Glomerular endothelial cell (primary cell): ENCODE measurements at regions not wholly inside any gene's neighbourhood (a gene's known extent, or its start where the extent isn't known, plus 50 kb on each side); places are given as distances from the start of the nearest gene placed in this dataset.
A peak's percentile ranks its signal among the peaks of the same experiment; 100 is the strongest.
"Not testable (repeated sequence)": the region's sequence is repeated elsewhere in the genome, so short reads cannot be mapped to it uniquely, and the experiment has no call there.

Experiments
- DNase-seq: peaks from one replicate; pipeline ENCODE4 v3.0.0-alpha.2; 2011; ENCODE audit warnings: low read depth, low spot score; ENCODE audit errors: extremely low read depth

GRCh38 chr3:144499001-144499930 lies 527.6 kb downstream of the DIPK2A start:
- DNase-seq = peak; percentile 31

- no peak for DNase-seq
Measured at GRCh38 chr3:144501467-144501866, 529.8 kb downstream of the DIPK2A start.

GRCh38 chr3:144502402-144502801 lies 530.8 kb downstream of the DIPK2A start:
- no peak for DNase-seq

- DNase-seq = not testable (repeated sequence)
Measured at GRCh38 chr3:144506375-144506774, 534.8 kb downstream of the DIPK2A start.

GRCh38 chr3:144511346-144511745 lies 539.7 kb downstream of the DIPK2A start:
- DNase-seq = no peak

- DNase-seq = no peak
Measured at GRCh38 chr3:144516026-144516425, 544.4 kb downstream of the DIPK2A start.

- no peak for DNase-seq
Measured at GRCh38 chr3:144516589-144516988, 545.0 kb downstream of the DIPK2A start.

- no peak for DNase-seq
Measured at GRCh38 chr3:144521131-144521530, 549.5 kb downstream of the DIPK2A start.

- DNase-seq = no peak
Measured at GRCh38 chr3:144522456-144522855, 550.8 kb downstream of the DIPK2A start.

GRCh38 chr3:144523396-144523795 lies 551.8 kb downstream of the DIPK2A start:
- no peak for DNase-seq

GRCh38 chr3:144524531-144524930 lies 552.9 kb downstream of the DIPK2A start:
- no peak for DNase-seq

GRCh38 chr3:144529566-144529965 lies 557.9 kb downstream of the DIPK2A start:
- DNase-seq = no peak

- no peak for DNase-seq
Measured at GRCh38 chr3:144544871-144545270, 573.2 kb downstream of the DIPK2A start.

GRCh38 chr3:144546539-144546938 lies 574.9 kb downstream of the DIPK2A start:
- no peak for DNase-seq

GRCh38 chr3:144548346-144548745 lies 576.7 kb downstream of the DIPK2A start:
- no peak for DNase-seq

- DNase-seq = no peak
Measured at GRCh38 chr3:144549166-144549565, 577.5 kb downstream of the DIPK2A start.

GRCh38 chr3:144552346-144553057 lies 580.9 kb downstream of the DIPK2A start:
- no peak for DNase-seq

GRCh38 chr3:144553301-144553700 lies 581.7 kb downstream of the DIPK2A start:
- no peak for DNase-seq

- no peak for DNase-seq
Measured at GRCh38 chr3:144554889-144555288, 583.3 kb downstream of the DIPK2A start.

- no peak for DNase-seq
Measured at GRCh38 chr3:144556392-144556791, 584.8 kb downstream of the DIPK2A start.

GRCh38 chr3:144557515-144557914 lies 585.9 kb downstream of the DIPK2A start:
- DNase-seq = no peak

- peak; percentile 18 for DNase-seq
Measured at GRCh38 chr3:144564011-144564410, 592.4 kb downstream of the DIPK2A start.
